Kidney (tissue), 13 donors: ENCODE measurements at regions not wholly inside any gene's neighbourhood (a gene's known extent, or its start where the extent isn't known, plus 50 kb on each side); places are given as distances from the start of the nearest gene placed in this dataset.

Experiments used
- DNase-seq, 5 donors: peaks; one replicate each; pipeline ENCODE4 v3.0.0-alpha.2; 2013 to 2020
- FAIRE-seq: peaks from 2 replicates; lab custom pipeline; 2012; peaks lifted over from hg19 to GRCh38; lab: Jason Lieb, UNC
- H3K27ac ChIP-seq, 2 donors: one replicate each; pipeline ENCODE4 v1.7.0; 2013; ENCODE audit warnings: low read depth in 2 of 2, low read length in 2 of 2, inconsistent platforms in 1 of 2
- H3K27me3 ChIP-seq: one replicate; pipeline ENCODE4 v1.7.1; 2013; ENCODE audit warnings: low read length, inconsistent platforms; ENCODE audit not compliant: control insufficient read depth, insufficient read depth
- H3K36me3 ChIP-seq, 3 donors: one replicate each; pipeline versions ENCODE4 v1.7.0 to v1.7.1; 2013; ENCODE audit warnings: low read length in 3 of 3, control low read depth in 1 of 3, inconsistent platforms in 1 of 3; ENCODE audit not compliant: insufficient read depth in 3 of 3, control insufficient read depth in 2 of 3
- H3K4me1 ChIP-seq, 3 donors: one replicate each; pipeline versions ENCODE4 v1.7.0 to v1.7.1; 2013; ENCODE audit warnings: low read length in 3 of 3, inconsistent platforms in 1 of 3, low read depth in 1 of 3; ENCODE audit not compliant: control insufficient read depth in 2 of 3, insufficient read depth in 2 of 3
- H3K4me3 ChIP-seq, 3 donors: one replicate each; pipeline versions ENCODE4 v1.7.0 to v1.8.1; 2013; ENCODE audit warnings: low read length in 3 of 3, control low read depth in 1 of 3, inconsistent platforms in 1 of 3
- H3K9ac ChIP-seq, 3 donors: one replicate each; pipeline versions ENCODE4 v1.7.0 to v1.7.1; 2013; ENCODE audit warnings: low read length in 3 of 3, control low read depth in 1 of 3, inconsistent platforms in 1 of 3
- H3K9me3 ChIP-seq, 3 donors: one replicate each; pipeline versions ENCODE4 v1.7.0 to v1.7.1; 2013; ENCODE audit warnings: low read length in 3 of 3, control low read depth in 1 of 3, inconsistent platforms in 1 of 3; ENCODE audit not compliant: control insufficient read depth in 2 of 3, insufficient read depth in 1 of 3
- intact Hi-C: fragments of 100-400 bp; cut with DNase I; formaldehyde crosslinking; loops from one replicate; pipeline ENCODE4 v1.11.1; 2022
- TF ChIP-seq, protein P1 (sequence below): IDR thresholded peaks from 3 replicates; pipeline ENCODE4 v1.5.1; 2012; ENCODE audit warnings: mild to moderate bottlenecking, moderate library complexity, borderline replicate concordance; ENCODE audit not compliant: insufficient read depth; ENCODE audit errors: extremely low read depth
- donor health status: control.
- donor health status: control.
- donor health status: control.
- donor health status: control.
- donor health status: control.
- donor health status: DM: yes; HTN: yes; CAD: no.
- donor health status: Normal renal cell carcinoma (clear cell type).

DNA sequence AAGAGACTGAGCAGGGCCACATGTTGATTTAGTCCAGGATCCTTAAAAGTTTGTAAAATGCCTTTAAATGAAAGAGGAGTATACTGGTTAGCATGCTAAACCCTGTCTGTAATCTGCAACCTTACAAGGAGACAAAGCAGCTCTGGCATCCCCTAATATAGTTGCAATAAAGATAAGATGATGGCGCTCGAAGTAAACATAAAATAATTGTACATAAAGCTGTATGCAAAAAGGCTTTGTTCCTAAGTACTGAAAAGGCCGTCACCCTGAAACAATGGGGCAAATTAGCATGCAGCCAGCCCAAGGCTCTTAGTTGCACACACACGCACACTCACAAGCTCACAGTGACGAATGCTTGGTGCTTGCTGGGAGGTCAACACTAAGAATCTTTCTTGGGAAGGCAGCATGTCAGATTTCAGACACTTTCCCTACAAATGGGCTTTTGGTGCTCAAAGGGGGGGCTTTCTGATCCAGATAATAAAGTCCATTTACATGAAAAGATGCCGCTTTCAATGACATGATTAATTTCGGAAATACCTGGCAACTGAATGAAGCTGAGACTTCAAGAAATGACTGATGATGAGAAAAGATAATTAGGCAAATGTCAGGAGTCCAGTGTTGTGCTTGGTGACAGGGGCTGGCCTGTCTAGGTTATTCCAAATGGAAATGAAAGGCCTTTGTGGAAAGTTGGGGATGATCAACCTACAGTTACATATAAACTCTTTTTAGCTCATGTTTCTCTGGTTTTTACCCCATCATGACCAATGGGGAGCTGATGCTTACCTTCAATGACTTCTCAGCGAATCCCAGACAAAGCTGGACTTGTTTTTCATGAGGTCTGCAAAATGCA lies 370.3 kb downstream of the MEIS1 start:
- FAIRE-seq = no peak

DNA sequence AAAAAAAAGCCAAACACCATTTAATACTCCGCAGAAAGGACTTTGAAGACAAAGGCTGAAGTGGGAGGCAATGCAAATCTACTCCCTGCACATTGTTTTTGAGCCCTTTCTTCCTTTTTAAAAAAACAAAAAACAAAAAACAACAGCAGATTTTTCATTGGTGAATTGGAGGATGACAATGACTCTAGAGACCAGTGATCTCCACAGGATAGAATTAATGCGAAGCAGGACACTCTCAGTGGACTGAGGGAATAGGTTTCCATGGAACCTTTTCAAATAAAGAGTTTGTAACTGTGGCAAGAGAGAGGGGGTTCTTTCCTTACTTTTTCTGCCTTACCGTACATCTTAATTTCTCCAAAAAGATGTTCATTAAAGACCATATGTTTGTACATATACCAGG lies 371.0 kb downstream of the MEIS1 start:
- TF ChIP-seq, protein P1, sequence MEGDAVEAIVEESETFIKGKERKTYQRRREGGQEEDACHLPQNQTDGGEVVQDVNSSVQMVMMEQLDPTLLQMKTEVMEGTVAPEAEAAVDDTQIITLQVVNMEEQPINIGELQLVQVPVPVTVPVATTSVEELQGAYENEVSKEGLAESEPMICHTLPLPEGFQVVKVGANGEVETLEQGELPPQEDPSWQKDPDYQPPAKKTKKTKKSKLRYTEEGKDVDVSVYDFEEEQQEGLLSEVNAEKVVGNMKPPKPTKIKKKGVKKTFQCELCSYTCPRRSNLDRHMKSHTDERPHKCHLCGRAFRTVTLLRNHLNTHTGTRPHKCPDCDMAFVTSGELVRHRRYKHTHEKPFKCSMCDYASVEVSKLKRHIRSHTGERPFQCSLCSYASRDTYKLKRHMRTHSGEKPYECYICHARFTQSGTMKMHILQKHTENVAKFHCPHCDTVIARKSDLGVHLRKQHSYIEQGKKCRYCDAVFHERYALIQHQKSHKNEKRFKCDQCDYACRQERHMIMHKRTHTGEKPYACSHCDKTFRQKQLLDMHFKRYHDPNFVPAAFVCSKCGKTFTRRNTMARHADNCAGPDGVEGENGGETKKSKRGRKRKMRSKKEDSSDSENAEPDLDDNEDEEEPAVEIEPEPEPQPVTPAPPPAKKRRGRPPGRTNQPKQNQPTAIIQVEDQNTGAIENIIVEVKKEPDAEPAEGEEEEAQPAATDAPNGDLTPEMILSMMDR = no peak
- intact Hi-C loops = no loop called here
- no peaks in the 10 kb centered on the region for H3K36me3 ChIP-seq
- H3K27ac ChIP-seq = no peak overlapping the region
- H3K9me3 ChIP-seq = no peaks in the 10 kb centered on the region
- no peak overlapping the region for H3K9ac ChIP-seq
- FAIRE-seq (no peak), DNase-seq (no peak)
- no peaks in the 10 kb centered on the region for H3K27me3 ChIP-seq
- no peaks in the 10 kb centered on the region for H3K4me1 ChIP-seq
- H3K4me3 ChIP-seq = no peak overlapping the region

More for the DNA sequence above, 370.3 kb downstream of the MEIS1 start:
- intact Hi-C loops = no loop called here
- peak in 1 of 5 donors; percentile 60 for DNase-seq
- Histone ChIP-seq H3K27ac (no peak overlapping the region), H3K27me3 (no peaks in the 10 kb centered on the region), H3K9me3 (no peaks in the 10 kb centered on the region), H3K4me1 (no peaks in the 10 kb centered on the region), H3K36me3 (no peaks in the 10 kb centered on the region), H3K9ac (no peak overlapping the region), H3K4me3 (no peak overlapping the region)
- TF ChIP-seq, protein P1 = no peak

GRCh38 chr2:66813525-66813924 lies 378.6 kb downstream of the MEIS1 start:
- Histone ChIP-seq H3K27ac (no peak overlapping the region), H3K9me3 (no peaks in the 10 kb centered on the region), H3K4me3 (no peak overlapping the region), H3K27me3 (no peaks in the 10 kb centered on the region), H3K4me1 (no peaks in the 10 kb centered on the region), H3K9ac (no peak overlapping the region), H3K36me3 (no peaks in the 10 kb centered on the region)
- FAIRE-seq = no peak
- no peak for DNase-seq
- TF ChIP-seq, protein P1 = no peak
- intact Hi-C loops = no loop called here

DNA sequence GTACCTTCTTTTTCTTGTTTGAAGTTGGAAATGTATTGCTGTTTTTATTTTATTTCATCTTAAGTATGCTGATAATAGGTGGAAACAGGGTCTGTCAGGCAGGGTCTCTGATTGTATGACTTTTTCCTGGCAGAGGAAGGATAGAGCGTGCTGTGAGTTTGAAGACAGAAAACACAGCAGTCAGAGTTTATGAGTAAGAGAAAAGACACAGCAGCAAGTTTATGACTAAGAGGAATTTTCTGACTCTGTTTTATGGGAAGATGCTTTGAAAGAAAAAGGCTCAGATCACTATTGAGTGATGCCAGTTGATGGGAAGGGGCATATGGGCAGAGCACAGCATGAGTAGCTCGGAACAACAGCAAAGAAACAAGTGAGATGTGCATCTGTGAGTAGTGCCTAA lies 379.1 kb downstream of the MEIS1 start:
- H3K4me3 ChIP-seq = no peak overlapping the region
- TF ChIP-seq, protein P1 = no peak
- no peaks in the 10 kb centered on the region for H3K36me3 ChIP-seq
- no peaks in the 10 kb centered on the region for H3K27me3 ChIP-seq
- H3K27ac ChIP-seq = no peak overlapping the region
- no peak for FAIRE-seq
- no peaks in the 10 kb centered on the region for H3K4me1 ChIP-seq
- DNase-seq = no peak
- no peaks in the 10 kb centered on the region for H3K9me3 ChIP-seq
- no peak overlapping the region for H3K9ac ChIP-seq
- intact Hi-C loops = no loop called here
